ENCODE measurements at regions not wholly inside any gene's neighbourhood (a gene's known extent, or its start where the extent isn't known, plus 50 kb on each side); places are given as distances from the start of the nearest gene placed in this dataset.

GRCh38 chr5:102700916-102701315, 54.2 kb upstream of the PAM start:
- TF ChIP-seq RAD21 (IDR thresholded peaks at IDR 0.05; ENCODE audit: low read length) (no peak), CTCF (conservative IDR thresholded peaks at IDR 0.05; ENCODE audit: low read depth, low read length) (no peak), BHLHE40 (IDR thresholded peaks at IDR 0.05; ENCODE audit: low read depth, low read length) (no peak), SMC3 (IDR thresholded peaks at IDR 0.05; ENCODE audit: low read depth, low read length) (no peak), POLR2A (IDR thresholded peaks at IDR 0.05; ENCODE audit: low read depth, low read length) (no peak), USF2 (IDR thresholded peaks at IDR 0.05; ENCODE audit: low read depth, low read length) (no peak), CHD1 (IDR thresholded peaks at IDR 0.05; ENCODE audit: low read depth, low read length) (no peak), FOS (IDR thresholded peaks at IDR 0.05; ENCODE audit: low read depth, low read length) (no peak)

All from IMR-90 (cell line).